ENCODE measurements at regions not wholly inside any gene's neighbourhood (a gene's known extent, or its start where the extent isn't known, plus 50 kb on each side); places are given as distances from the start of the nearest gene placed in this dataset.

GRCh38 chr19:13557756-13558398 is 51.6 kb upstream of the CACNA1A start:
- Mint-ChIP-seq H3K36me3 (ENCODE audit: low read depth) (no peaks in the 10 kb centered on the region), H3K4me1 (no peaks in the 10 kb centered on the region), H3K27ac (no peak overlapping the region), H3K4me3 (no peak overlapping the region), H3K9me3 (no peaks in the 10 kb centered on the region), H3K27me3 (ENCODE audit: low read depth) (peaks cover 34% of the 10 kb centered on the region)
- no peak for TF ChIP-seq CTCF (IDR thresholded peaks at IDR 0.05; ENCODE audit: unreplicated experiment in 3 of 3)

GRCh38 chr19:13556552-13556951 is 50.3 kb upstream of the CACNA1A start:
- Mint-ChIP-seq H3K27ac (no peak overlapping the region), H3K9me3 (no peaks in the 10 kb centered on the region), H3K4me3 (no peak overlapping the region), H3K27me3 (ENCODE audit: low read depth) (peaks cover 38% of the 10 kb centered on the region), H3K36me3 (ENCODE audit: low read depth) (no peaks in the 10 kb centered on the region), H3K4me1 (no peaks in the 10 kb centered on the region)
- TF ChIP-seq CTCF (IDR thresholded peaks at IDR 0.05; ENCODE audit: unreplicated experiment in 3 of 3): no peak

Data from nephron (organoid).